ENCODE measurements at regions not wholly inside any gene's neighbourhood (a gene's known extent, or its start where the extent isn't known, plus 50 kb on each side); places are given as distances from the start of the nearest gene placed in this dataset.
A peak's percentile ranks its signal among the peaks of the same experiment; 100 is the strongest.

DNA sequence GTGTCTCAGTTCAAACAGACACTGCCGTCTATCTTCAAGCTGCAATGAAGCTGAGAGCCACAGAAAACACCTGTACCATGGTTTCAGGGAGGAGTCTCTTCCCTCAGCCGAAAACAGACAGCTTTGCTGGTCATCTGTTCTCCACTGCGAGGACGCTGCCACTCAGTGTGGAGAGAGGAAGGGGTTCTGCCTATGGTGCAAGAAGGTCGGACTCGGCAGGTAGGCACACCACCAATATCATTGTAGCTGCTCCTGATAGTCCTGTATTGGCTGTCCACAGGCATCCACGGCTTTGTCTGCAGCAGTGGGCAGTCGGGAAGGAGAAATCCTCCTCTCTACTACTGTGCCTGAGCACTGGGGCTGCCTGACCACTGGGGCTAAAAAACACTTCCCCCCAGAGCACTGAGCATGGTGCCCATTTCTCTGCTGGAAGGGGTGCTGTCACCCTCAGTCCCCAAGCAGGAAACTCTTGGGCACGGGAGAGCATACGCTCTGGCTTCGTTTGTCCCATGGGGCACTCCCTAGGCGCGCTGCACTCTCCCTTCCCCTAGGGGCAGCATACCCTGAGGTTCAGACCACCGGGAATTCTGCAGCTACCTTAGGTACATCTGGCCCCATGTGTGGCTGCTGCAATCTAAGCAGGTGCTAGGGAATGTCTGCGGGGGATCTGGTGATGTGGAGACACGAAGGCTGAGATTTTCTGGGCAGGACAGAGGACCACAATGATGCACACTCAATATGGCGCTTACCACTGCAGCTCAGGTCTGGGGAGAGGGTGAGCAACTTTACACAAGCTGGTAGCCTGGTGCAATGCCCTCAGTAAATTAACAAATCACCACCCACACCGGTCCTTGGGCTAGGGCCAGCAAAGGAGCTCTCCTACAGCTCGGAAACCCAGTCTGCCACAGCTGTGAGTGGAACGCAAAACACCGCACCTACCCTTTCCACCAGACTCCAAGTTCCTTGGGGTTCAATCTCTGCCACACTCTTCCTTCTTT lies 880.9 kb upstream of the SEMA6A start:
- TF ChIP-seq, protein P1, sequence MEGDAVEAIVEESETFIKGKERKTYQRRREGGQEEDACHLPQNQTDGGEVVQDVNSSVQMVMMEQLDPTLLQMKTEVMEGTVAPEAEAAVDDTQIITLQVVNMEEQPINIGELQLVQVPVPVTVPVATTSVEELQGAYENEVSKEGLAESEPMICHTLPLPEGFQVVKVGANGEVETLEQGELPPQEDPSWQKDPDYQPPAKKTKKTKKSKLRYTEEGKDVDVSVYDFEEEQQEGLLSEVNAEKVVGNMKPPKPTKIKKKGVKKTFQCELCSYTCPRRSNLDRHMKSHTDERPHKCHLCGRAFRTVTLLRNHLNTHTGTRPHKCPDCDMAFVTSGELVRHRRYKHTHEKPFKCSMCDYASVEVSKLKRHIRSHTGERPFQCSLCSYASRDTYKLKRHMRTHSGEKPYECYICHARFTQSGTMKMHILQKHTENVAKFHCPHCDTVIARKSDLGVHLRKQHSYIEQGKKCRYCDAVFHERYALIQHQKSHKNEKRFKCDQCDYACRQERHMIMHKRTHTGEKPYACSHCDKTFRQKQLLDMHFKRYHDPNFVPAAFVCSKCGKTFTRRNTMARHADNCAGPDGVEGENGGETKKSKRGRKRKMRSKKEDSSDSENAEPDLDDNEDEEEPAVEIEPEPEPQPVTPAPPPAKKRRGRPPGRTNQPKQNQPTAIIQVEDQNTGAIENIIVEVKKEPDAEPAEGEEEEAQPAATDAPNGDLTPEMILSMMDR (IDR thresholded peaks at IDR 0.05) = peak; percentile 80
- TF ChIP-seq ZFX (IDR thresholded peaks at IDR 0.05; ENCODE audit: borderline replicate concordance) = no peak

All from 22Rv1 (cell line).